HG02870 (cell line): ENCODE measurements at regions not wholly inside any gene's neighbourhood (a gene's known extent, or its start where the extent isn't known, plus 50 kb on each side); places are given as distances from the start of the nearest gene placed in this dataset.

Experiments
- ATAC-seq: cut with Tn5 transposase; IDR thresholded peaks from one replicate; pipeline ENCODE4 v1.9.1; 2021; ENCODE audit warnings: mild to moderate bottlenecking, moderate library complexity; ENCODE audit not compliant: unreplicated experiment

GRCh38 chr4:174122705-174123104 is 160.8 kb downstream of the FBXO8 start:
- ATAC-seq, result no peak

GRCh38 chr4:174120446-174121295 is 162.8 kb downstream of the FBXO8 start:
- ATAC-seq, result no peak

- no peak for ATAC-seq
Observed at GRCh38 chr4:174119830-174120229, 163.6 kb downstream of the FBXO8 start.

- ATAC-seq, result no peak
Observed at GRCh38 chr4:174119051-174119450, 164.4 kb downstream of the FBXO8 start.

DNA sequence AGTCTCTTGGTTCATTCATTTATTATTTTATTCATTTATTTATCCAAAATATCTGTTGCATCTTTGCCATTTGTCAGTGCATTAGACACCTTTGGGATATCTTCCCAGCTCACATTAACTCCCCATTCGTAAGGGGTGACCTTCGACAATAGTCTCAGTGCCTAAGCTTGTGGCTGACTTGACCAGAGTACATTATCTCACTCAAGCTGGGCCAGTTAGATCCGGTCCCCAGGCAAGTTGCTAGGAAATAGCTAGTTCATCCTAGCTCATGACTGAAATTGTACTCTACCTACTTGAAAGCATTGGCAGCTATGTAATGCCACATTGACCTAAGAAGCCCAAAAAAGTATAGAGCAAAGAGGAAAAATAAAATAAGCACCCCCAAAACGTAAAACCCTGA is 165.3 kb downstream of the FBXO8 start:
- no peak for ATAC-seq

- no peak for ATAC-seq
Observed at GRCh38 chr4:174117445-174117844, 166.0 kb downstream of the FBXO8 start.

DNA sequence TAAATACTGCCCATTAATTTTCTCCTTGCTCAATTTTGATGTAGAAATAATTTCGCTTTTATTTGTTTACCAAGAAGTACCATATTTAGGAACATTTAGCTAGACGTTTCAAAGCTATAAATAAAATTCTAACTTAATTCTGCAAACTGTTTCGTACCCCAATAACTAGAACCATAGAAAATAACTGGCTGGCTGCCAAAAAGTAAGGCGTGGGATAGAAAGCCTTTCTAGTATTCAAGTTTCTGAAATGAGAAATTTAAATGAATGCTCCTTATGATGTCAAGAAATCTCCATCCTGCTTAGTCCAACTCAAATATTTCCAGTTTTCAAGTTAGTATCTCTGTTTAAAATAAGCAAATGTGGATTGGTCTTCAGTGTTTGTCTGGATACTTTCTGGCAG is 167.4 kb downstream of the FBXO8 start:
- no peak for ATAC-seq

DNA sequence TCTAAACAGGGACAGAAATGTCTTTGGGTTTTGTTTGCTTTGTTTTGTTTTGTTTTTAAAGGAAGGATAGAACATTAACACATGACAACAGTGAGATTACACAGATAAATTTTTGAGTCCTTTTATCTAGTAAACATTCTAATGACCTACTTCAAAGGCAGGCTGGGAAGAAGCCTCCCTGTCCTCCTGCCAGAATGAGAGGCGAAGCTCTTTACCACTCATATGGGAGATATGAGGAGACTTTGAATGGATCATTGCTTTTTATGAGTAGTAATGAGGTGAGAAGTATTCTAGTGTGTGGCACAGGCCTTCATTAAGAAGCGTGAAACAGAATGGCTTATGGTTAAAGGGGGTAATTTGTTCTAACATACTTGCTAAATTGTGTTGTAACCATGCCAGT is 172.0 kb downstream of the FBXO8 start:
- ATAC-seq, result no peak

GRCh38 chr4:174110180-174110579 is 173.3 kb downstream of the FBXO8 start:
- ATAC-seq, result no peak

GRCh38 chr4:174107746-174108354 is 175.6 kb downstream of the FBXO8 start:
- ATAC-seq, result no peak

GRCh38 chr4:174105202-174105601 is 178.3 kb downstream of the FBXO8 start:
- ATAC-seq, result no peak

- no peak for ATAC-seq
Observed at GRCh38 chr4:174100910-174101309, 182.6 kb downstream of the FBXO8 start.

GRCh38 chr4:174099712-174100111 is 183.8 kb downstream of the FBXO8 start:
- ATAC-seq, result no peak

DNA sequence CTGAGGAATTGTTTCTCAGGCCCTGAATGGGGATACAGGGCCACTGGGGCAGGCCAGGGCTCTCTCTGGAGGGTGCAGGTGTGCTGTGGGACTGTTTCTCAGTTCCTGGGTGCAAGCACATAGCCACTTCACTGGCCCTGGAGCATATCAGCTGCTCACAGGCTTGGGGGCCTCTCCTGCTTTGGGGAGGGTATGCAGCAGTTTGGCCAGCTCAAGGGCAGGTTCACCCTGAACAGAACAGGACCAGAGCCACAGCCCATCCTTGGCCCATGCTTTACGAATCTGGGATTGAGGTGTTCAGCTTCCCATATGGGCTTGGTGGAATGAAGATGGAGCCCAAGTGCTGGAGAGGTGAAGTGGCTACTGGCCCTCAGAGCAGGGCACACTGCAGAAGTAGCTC is 186.5 kb downstream of the FBXO8 start:
- ATAC-seq, result no peak

DNA sequence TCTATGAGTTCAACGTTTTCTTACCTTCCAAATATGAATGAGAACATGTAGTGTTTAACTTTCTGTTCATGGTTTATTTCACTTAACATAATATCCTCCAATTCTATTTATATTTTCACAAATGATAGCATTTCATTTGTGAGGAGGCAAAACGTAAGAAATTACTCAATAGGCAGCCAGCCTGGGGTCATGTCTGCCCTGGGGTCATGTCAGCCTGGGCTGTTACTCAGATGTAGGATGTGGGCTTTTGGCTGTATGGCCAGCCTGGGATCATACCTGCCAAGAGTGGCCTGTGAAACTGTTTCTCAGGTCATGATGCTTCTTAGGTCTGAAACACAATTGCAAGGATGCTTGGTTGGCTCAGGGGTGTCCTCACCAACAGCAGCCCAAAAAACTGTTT is 187.0 kb downstream of the FBXO8 start:
- ATAC-seq, result no peak

- no peak for ATAC-seq
Observed at GRCh38 chr4:174091130-174091529, 192.3 kb downstream of the FBXO8 start.

GRCh38 chr4:174089711-174090110 is 193.8 kb downstream of the FBXO8 start:
- no peak for ATAC-seq

GRCh38 chr4:174088795-174089194 is 194.7 kb downstream of the FBXO8 start:
- no peak for ATAC-seq

- no peak for ATAC-seq
Observed at GRCh38 chr4:174086829-174087799, 196.4 kb downstream of the FBXO8 start.

GRCh38 chr4:174084981-174085380 is 198.5 kb downstream of the FBXO8 start:
- ATAC-seq, result no peak

DNA sequence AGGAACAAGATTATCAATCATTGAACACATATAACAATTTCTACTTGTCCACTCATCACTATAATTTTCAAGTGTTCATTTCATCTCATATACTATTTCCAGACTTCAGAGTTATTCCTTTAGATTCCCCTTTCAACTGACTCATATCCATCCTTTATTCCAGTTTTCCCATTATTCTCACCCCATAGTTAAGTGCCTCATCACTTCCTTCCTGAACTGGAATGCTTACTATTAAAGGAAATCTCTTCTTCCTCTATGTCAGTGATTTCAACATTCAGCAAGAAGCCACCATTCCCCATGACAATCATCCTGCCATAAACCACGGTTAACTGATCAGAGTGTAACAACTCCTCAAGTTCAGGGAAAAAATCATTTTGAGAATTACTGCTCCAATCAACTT is 198.9 kb downstream of the FBXO8 start:
- ATAC-seq, result no peak
